Thyroid gland (tissue), 4 donors: ENCODE measurements at regions not wholly inside any gene's neighbourhood (a gene's known extent, or its start where the extent isn't known, plus 50 kb on each side); places are given as distances from the start of the nearest gene placed in this dataset.

Source experiments
- DNase-seq, 2 donors: peaks; one replicate each; pipeline ENCODE4 v3.0.0-alpha.2; 2019
- H3K27ac ChIP-seq, 3 donors: fragments of 200-600 bp; sonication (generic); 1 replicate in 2 of 3; 2 replicates in 1 of 3; pipeline ENCODE4 v1.5.1; 2016 to 2019; ENCODE audit warnings: mild to moderate bottlenecking in 1 of 3, moderate library complexity in 1 of 3
- H3K27me3 ChIP-seq: fragments of 200-600 bp; sonication (generic); one replicate; pipeline ENCODE4 v1.5.1; 2019
- H3K36me3 ChIP-seq, 2 donors: fragments of 200-600 bp; sonication (generic); one replicate each; pipeline ENCODE4 v1.5.1; 2016 to 2019
- H3K4me1 ChIP-seq, 2 donors: fragments of 200-600 bp; sonication (generic); one replicate each; pipeline ENCODE4 v1.5.1; 2017 to 2019
- H3K4me3 ChIP-seq, 3 donors: fragments of 200-600 bp; sonication (generic); replicated peaks in 1 of 3; 1 replicate in 2 of 3; 2 replicates in 1 of 3; pipeline ENCODE4 v1.5.1; 2016; ENCODE audit warnings: mild to moderate bottlenecking in 1 of 3
- H3K9me3 ChIP-seq: fragments of 200-600 bp; sonication (generic); one replicate; pipeline ENCODE4 v1.5.1; 2017
- CTCF ChIP-seq, 6 experiments: fragments of 200-600 bp in 3 of 6; fragments of 450-650 bp in 3 of 6; sonication (generic) in 3 of 6; IDR thresholded peaks; one replicate each; pipeline ENCODE4 v1.5.1; 2016 to 2019; ENCODE audit warnings: antibody characterized with exemption in 6 of 6, mild to moderate bottlenecking in 2 of 6, inconsistent platforms in 1 of 6, moderate library complexity in 1 of 6
- POLR2A ChIP-seq, 2 donors: fragments of 450-650 bp; IDR thresholded peaks; one replicate each; pipeline ENCODE4 v1.6.1; 2017; ENCODE audit warnings: antibody characterized with exemption in 2 of 2, mild to moderate bottlenecking in 2 of 2, moderate library complexity in 1 of 2
- WGBS, 2 donors: methylation state at CpG; one replicate each; pipeline ENCODE4 v1.1.5; 2017; 5-methylcytosine and 5-hydroxymethylcytosine counted together
- intact Hi-C: fragments of 100-400 bp; cut with DNase I; formaldehyde crosslinking; loops from one replicate; pipeline ENCODE4 v1.15.1; 2023

DNA sequence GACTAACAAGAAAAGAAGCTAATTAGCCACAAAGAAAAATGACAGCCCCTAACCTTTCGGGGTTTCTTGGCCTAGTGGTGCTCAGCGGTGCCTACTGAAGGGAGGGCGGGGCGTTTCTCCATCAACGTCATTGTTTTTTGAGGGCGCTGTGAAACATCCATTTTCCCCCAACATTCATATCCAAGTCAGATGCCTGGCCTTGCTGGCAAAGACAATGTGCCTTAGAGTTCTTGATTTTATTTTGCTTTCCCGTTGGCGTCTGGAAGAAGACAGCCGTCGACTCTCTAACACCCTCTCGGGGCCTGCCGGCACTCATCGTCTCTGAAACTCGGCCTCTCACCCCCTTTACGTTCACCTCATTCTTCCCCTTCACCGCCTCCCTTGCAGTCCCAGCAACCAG is 154.5 kb downstream of the PHETA1 start:
- WGBS, 2 donors = 72 to 74% methylated on average over 16 of the region's 16 CpGs
- H3K9me3 ChIP-seq = no peaks in the 10 kb centered on the region
- no peak overlapping the region for H3K27ac ChIP-seq
- H3K4me3 ChIP-seq = no peak overlapping the region
- intact Hi-C loops = no loop called here
- no peaks in the 10 kb centered on the region for H3K27me3 ChIP-seq
- DNase-seq = no peak
- peaks cover 0 to 9% of the 10 kb centered on the region in 2 donors for H3K4me1 ChIP-seq
- TF ChIP-seq CTCF (IDR thresholded peaks at IDR 0.05) (no peak), POLR2A (IDR thresholded peaks at IDR 0.05) (no peak)
- H3K36me3 ChIP-seq = no peaks in the 10 kb centered on the region

DNA sequence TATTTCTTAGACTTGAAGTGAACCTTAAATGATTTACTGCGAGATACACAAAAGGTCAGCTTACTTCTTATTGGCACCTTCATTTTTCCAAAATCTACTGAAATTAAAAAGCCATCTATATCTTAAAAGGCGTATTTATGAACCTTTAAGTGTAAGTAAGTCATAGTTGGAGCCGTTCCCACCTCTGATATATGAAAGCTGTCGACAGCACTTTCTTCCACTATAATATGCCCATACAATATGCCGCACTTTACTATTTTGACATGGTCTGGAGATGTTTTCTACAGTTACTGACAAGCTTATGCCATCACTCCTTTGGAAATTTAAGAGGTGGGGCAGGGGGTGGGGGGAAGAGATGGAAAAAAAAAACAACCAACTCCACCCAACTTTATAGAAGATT is 155.3 kb downstream of the PHETA1 start:
- TF ChIP-seq CTCF (IDR thresholded peaks at IDR 0.05) (no peak), POLR2A (IDR thresholded peaks at IDR 0.05) (no peak)
- intact Hi-C loops = no loop called here
- H3K27ac ChIP-seq = no peak overlapping the region
- H3K36me3 ChIP-seq = no peaks in the 10 kb centered on the region
- no peak overlapping the region for H3K4me3 ChIP-seq
- no peaks in the 10 kb centered on the region for H3K9me3 ChIP-seq
- peaks cover 0 to 9% of the 10 kb centered on the region in 2 donors for H3K4me1 ChIP-seq
- H3K27me3 ChIP-seq = no peaks in the 10 kb centered on the region
- DNase-seq = no peak
- WGBS, 2 donors = 81 to 89% methylated on average over 5 of the region's 5 CpGs

GRCh38 chr12:111212814-111213456 is 156.0 kb downstream of the PHETA1 start:
- WGBS, 2 donors = 83 to 86% methylated on average over 12 of the region's 12 CpGs
- Histone ChIP-seq H3K36me3 (no peaks in the 10 kb centered on the region), H3K27ac (no peak overlapping the region), H3K9me3 (no peaks in the 10 kb centered on the region), H3K27me3 (no peaks in the 10 kb centered on the region), H3K4me3 (no peak overlapping the region), H3K4me1 (peaks cover 0 to 9% of the 10 kb centered on the region in 2 donors)
- TF ChIP-seq CTCF (IDR thresholded peaks at IDR 0.05) = no peak
- TF ChIP-seq POLR2A (IDR thresholded peaks at IDR 0.05) = no peak
- DNase-seq = no peak
- intact Hi-C loops = no loop called here

- no peak overlapping the region for H3K27ac ChIP-seq
- intact Hi-C loops = no loop called here
- no peak overlapping the region for H3K4me3 ChIP-seq
- 39 to 56% methylated on average over 7 of the region's 7 CpGs for WGBS, 2 donors
- H3K36me3 ChIP-seq = no peaks in the 10 kb centered on the region
- no peaks in the 10 kb centered on the region for H3K9me3 ChIP-seq
- H3K4me1 ChIP-seq = peaks cover 0 to 9% of the 10 kb centered on the region in 2 donors
- H3K27me3 ChIP-seq = no peaks in the 10 kb centered on the region
- no peak for TF ChIP-seq POLR2A (IDR thresholded peaks at IDR 0.05)
- no peak for TF ChIP-seq CTCF (IDR thresholded peaks at IDR 0.05)
- DNase-seq = no peak
Measured at GRCh38 chr12:111211910-111212757, 156.8 kb downstream of the PHETA1 start.

- Histone ChIP-seq H3K36me3 (no peaks in the 10 kb centered on the region), H3K27ac (no peak overlapping the region), H3K4me3 (no peak overlapping the region), H3K4me1 (peaks cover 0 to 9% of the 10 kb centered on the region in 2 donors), H3K9me3 (no peaks in the 10 kb centered on the region), H3K27me3 (no peaks in the 10 kb centered on the region)
- 86 to 91% methylated on average over 4 of the region's 4 CpGs for WGBS, 2 donors
- TF ChIP-seq POLR2A (IDR thresholded peaks at IDR 0.05) = no peak
- no peak for TF ChIP-seq CTCF (IDR thresholded peaks at IDR 0.05)
- intact Hi-C loops = no loop called here
- DNase-seq = no peak
Measured at GRCh38 chr12:111209811-111210210, 159.1 kb downstream of the PHETA1 start.
